ENCODE measurements at regions not wholly inside any gene's neighbourhood (a gene's known extent, or its start where the extent isn't known, plus 50 kb on each side); places are given as distances from the start of the nearest gene placed in this dataset.

DNA sequence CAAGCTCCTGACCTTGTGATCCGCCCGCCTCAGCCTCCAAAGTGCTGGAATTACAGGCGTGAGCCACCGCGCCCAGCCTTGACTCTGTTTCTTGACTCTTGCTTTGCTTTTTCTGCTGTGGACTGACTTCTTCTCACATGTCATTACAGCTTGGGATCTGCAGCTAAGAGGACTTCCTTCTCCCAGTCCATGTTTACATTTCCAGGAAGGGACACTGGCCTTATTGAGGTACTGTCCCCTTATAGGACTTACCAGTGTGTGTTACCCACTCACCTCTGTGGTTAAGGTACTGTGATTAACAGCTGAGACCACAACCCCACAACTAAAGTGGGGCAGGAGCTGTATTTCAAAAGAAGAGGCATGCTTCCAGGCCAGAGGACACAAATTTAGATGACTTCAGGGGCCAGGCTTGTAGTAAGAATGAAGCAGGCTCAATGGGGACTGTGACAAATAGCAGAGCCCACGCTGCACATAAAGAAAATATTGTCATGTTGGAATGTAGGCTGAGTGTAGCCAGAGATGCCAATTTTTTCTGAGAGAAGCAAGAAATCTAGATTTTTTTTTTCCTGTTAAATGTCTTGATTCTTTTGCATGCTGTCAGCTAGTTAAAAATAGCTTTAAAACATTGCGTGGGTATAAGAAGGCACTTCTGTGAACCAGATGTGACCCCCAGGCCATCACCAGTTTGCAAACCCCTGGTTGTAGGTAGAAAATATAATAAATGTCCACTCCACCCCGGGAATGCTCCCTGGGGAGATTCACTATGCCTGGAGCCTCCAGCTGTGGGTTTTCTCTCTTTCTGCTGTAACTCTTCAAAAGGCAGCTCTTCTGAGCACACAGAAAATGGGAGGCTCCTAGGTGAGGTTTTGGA is 75.0 kb downstream of the PTPDC1 start:
- DNase-seq (ENCODE audit: low read depth): peak; percentile 47

DNA sequence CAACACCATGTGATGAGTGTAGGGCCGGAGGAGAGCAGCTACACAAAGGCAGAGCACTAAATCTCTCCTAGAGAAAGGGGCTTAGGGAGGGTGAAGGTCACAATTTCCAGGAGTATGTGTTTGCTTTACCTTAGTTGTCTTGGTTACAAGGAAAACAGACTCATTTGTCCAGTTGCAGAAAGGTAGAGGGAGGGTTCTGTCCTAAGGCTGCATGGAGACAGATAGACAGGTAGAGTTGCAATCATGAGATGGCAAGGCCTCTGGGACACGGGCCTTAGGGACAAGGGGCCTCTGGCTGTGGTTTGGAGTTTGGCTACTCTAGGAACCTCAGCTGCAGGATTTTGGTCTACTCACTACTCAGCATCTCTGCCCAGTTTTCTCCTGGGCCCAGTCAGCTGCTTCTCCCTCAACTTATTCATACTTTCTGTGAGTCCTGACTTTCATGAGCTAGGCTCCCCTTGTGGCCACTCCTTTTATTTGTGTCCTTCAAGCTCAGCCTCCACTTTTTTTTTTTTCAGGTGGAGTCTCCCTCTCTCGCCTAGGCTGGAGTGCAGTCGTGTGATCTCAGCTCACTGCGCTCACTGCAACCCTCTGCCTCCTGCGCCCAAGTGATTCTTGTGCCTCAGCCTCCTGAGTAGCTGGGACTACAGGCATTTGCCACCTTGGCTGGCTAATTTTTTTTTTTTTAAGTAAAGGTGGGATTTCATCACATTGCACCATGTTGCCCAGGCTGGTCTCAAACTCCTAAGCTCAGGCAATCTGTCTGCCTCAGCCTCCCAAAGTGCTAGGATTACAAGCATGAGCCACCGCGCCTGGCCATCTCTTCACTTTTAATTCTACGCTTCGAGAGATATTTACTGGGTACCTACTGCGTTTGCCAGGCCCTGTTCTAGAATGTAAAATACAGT is 76.6 kb downstream of the PTPDC1 start:
- no peak for DNase-seq (ENCODE audit: low read depth)

DNA sequence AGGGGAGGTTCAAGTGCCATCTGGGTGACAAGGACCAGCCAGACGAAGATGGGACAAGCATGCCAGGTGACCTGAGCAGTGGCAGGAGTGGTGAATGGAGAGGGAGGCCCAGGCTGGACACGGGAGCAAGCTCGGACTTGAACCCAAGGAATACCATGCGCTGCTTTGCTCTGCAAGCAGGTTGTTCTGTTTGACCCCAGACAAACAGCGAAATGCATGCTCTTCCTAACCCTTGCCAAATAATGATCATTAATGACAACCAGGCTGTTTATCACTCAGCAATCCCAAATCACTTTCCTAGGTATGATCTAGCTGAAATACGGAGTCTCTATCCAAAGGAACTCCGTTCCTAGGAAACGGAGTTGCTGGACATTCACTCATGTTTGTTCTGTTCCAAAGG is 77.4 kb downstream of the PTPDC1 start:
- no peak for DNase-seq (ENCODE audit: low read depth)

DNA sequence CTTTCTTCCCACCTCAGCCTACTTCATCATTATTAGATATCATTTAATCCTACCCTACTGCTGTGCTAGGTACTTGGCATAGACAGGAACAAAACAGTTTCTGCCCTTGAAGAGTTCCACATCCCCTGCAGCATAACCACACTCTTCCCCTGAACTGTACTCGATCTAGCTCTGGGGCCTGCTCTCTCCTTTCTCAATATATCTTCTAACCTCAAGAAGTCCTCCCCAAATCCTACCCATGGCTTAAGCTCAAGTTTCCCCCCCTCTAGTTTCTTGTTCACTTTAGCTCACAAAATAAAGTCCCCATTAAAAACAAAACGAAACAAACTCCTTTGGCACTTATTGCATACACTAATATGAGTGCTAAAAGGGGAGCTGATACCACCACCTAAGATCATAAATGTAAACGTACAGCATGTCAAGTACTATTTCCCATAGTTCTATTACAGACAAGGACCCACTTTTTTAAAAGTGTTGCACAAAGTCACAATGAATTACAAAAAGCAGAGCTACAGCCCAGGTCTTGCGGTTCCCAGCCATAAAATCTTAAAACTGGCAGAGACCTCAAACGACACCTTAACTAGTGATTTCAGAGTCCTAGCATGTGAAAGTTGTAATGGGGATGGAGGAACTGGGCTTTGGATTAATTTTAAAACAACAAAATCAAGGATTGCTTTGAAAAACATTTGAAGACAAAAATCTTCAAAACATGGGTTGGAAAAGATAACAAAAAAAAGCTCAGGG is 80.7 kb downstream of the PTPDC1 start:
- no peak for DNase-seq (ENCODE audit: low read depth)

DNA sequence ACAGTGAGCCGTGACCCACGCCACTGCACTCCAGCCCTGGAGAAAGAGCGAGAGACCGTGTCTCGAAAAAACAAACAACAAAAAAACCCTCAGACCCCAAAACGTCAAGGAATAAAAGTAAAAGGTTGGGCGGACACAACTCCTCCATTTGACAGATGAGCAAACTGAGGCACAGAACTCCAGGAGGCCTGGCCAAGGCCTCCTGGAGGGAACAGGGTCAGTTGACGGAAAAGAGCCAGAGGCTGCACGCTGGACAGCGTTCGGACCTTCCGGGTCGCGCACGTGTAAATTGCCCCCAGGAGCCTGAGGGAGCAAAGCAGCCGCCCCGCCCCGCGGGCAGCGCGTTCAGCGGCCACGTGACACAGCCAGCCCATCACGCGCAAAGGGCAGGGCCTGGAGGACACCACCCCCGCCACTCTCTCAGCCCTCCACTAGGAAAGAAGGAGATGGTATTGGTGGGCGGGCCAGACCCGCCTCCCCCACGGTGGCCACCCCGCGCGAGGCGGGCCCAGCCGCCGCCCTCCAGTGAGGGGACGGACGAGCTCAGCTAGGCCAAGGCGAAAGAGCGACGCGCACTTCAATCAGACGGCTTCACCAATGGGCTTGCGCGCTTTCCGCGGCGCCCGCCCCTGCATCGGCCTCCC is 81.5 kb downstream of the PTPDC1 start:
- peak; percentile 99 for DNase-seq (ENCODE audit: low read depth)

DNA sequence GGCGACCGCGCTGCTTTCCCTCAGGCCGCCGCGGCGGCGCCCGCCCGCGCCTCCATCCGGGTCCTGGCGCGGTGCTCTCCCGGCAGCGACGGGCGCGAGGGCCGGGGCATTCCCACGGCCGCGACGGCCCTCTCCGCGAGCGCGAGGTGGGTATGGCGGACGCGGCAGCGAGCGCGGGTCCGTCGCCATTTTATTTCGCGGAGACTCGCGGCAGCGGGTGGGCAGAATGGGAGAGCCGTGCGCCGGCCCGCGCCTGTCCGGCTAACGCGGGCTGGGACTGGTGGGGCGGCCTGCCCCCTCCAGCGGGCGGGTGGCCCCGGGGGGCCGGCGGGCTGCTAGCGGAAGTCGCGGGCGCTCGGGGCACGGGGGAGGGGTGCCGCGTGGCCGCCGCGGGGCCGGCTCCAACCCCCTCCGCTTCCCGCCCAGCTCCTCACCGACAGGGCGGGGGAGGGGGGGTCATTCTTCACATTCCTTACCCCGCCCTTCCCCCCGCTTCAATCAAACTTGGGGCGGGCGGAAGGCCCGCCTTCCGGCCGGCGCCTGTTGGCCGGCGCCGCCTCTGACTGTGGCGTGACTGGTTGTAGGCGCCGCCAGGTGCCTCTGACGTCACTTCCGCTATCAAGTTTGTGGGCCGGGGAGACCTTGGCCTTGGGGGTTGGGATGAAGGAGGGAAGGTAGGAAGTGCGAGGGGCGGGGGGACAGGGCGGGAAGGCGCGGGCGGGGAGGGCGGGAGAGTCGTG is 82.1 kb downstream of the PTPDC1 start:
- DNase-seq (ENCODE audit: low read depth): peak; percentile 99

DNA sequence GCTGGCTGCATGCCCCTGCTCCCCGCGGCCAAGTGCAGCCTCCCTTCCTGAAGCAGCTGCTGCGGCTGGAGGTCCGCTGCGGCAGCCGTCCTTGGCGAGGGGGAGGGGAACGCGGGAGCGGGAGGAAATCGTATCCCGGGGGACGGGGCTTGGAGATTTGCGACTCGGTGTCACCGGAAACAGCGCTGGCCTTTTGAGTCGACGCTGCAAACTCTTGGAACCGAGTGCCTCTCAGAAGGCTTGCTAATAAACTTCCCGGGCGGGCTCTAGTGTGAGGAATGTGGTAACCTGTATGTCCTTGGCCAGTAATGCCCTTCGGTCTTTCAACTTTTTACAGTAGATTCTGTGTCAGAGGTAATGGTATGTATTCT is 82.7 kb downstream of the PTPDC1 start:
- no peak for DNase-seq (ENCODE audit: low read depth)

DNA sequence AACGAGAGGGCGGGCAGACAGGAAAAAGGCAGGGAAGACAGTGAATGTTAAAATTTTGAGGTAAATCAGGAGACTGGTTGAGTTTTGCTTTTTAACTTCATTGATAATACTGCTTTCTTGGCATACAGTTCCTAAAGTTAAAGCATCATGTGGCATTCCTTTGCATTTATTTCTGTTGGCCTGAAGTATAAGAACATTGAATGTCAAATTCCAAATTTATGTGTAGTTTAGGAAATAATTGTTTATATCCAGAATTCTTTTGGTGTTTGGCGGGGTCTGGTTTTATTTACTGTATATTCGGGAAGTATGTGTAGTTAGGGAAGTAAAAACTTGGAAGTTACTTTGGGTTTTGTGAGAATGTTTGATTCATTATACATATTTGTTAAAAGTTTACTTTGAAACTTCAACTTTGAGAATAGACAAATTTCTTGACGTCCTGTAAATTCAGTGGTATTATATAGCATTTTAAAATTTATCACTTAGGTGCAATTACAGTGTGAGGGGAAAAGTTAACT is 83.2 kb downstream of the PTPDC1 start:
- no peak for DNase-seq (ENCODE audit: low read depth)

DNA sequence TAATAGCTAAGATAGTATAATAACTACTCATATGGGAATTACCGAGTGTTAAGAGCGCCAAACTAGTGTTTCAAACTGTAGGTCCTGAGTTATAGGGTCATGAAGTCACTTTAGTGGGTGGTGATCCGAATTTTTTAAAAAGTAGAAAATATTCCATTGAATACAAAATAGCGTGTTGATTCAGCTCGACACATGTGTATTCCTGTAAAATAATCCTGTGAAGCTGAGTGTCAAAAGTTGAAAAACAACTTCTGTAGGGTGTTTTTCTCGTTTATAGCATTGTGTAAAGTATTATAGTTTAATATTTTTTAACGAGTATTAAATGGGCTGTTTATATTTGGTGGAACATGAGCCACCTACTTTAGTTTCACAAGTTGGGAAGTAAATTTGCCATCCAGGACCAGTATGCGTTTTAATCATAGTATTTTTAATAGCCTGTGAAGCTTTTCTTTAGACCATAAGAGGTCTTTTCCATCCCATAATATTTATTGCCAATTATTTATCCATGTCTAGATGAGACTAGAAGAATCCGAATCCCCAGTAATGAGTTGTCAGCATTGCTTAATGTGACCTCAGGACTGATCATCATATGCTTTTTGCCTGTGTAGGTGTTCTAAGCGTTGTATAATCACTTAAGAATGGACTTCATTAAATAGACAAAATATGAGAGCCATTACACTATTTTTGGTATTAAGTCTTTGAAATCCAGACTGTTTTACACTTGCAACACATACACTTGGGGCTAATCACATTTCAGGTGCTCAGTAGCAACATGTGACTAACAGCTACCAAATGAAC is 84.1 kb downstream of the PTPDC1 start:
- peak; percentile 21 for DNase-seq (ENCODE audit: low read depth)

DNA sequence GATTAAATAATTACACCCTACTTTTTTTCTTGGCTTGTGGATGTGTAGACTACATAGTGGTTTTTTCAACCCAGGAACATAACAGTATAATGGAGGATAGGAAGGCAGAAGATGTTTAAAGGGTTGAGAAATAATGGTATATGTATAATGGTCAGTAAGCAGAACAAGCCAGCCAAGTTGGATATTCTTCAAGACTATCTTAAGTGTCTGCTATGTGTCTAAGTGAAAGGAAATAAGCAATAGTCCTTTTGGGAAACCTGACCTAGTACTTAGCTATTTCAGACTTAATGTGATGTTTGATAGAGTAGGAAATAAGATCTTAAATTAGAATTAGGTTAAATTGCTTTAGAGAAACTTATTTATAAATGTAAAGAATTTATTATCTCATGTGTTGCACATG is 85.7 kb downstream of the PTPDC1 start:
- DNase-seq (ENCODE audit: low read depth): no peak

DNA sequence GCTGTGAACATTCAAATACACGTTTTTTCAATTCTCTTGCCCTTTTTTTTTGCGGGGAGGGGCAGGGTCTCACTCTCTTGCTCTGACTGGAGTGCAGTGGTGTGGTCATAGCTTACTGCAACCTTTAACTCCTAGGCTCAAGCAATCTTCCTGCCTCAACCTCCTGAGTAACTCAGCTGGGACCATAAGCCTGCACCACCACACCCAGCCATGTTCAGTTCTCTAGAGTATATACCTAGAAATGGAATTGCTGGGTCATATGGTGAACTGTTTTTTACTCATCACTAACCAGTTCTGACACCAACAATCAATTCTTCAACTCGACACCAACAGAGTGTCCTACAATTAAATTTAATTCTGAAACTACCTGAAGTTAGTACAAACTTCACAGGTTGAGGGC is 85.5 kb upstream of the ZNF169 start:
- no peak for DNase-seq (ENCODE audit: low read depth)

DNA sequence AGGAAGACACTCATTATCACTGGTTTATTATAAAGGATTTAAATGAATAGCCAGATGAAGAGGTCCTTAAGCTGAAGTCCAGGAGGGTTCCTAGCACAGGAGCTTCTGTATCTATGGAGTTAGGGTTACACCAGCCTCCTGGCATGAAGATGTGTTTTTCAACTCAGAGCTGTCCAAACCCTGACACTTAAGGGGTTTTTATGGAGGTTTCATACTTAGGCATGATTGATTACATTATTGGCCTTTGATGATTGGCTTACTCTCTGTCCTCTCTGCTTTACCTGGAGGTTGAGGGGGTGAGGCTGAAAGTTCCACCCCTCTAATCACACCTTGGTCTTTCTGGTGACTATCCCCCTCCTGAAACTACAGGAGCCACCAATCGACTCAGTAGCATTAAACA is 84.9 kb upstream of the ZNF169 start:
- DNase-seq (ENCODE audit: low read depth): no peak

DNA sequence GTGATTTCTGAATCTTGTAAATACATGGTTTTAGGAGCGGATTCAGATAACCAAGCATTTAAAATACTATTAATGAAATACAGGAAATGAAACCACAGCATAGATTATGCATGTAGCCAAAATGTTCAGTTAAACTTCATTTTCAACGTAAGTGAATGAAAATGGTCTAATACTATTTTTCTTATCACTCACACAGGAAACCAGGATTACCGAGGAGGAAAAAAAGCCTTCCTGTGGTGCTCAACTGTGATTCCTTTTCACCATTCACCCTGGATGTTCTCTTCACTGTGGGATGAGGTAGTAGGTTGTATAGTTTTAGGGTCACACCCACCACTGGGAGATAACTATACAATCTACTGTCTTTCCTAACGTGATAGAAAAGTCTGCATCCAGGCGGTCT is 83.4 kb upstream of the ZNF169 start:
- DNase-seq (ENCODE audit: low read depth): no peak

DNA sequence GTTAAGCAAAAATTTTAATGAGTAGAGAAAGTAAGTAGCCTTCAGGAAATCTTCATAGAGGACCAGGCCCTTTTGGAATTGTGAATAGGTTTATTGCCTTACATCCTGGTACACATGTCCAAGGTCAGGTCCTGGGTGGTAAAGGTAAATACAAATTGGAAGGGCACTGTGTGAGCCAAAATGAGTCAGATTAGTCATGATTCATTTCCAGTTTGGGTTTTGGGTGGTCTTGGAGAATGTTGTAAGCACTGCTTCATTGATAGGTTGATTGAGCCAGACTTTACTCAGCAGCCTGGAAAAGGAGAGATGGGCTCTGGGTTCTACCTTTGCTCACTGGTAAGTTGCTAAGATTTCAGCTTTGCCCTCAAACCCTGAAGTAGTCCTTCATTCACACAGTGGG is 82.5 kb upstream of the ZNF169 start:
- no peak for DNase-seq (ENCODE audit: low read depth)

DNA sequence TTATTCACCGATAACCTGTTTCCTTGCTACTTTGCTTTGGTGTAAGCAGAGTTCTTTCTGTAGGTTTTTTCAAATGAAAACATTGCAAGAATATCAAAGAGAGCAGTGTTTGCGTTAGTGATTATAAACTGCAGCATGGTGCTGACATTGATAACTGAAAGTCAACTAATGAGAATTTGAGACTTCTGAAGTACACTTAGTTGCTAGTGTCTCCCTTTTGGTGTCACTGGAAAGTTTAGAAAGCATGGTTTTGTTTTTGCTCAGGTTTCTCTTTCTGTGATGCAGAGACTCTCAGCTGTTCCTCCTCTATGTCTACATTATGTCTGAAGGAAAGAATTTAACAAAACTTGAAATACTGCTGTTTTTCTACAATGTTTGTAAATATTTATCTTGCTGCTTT is 80.2 kb upstream of the ZNF169 start:
- DNase-seq (ENCODE audit: low read depth): no peak

DNA sequence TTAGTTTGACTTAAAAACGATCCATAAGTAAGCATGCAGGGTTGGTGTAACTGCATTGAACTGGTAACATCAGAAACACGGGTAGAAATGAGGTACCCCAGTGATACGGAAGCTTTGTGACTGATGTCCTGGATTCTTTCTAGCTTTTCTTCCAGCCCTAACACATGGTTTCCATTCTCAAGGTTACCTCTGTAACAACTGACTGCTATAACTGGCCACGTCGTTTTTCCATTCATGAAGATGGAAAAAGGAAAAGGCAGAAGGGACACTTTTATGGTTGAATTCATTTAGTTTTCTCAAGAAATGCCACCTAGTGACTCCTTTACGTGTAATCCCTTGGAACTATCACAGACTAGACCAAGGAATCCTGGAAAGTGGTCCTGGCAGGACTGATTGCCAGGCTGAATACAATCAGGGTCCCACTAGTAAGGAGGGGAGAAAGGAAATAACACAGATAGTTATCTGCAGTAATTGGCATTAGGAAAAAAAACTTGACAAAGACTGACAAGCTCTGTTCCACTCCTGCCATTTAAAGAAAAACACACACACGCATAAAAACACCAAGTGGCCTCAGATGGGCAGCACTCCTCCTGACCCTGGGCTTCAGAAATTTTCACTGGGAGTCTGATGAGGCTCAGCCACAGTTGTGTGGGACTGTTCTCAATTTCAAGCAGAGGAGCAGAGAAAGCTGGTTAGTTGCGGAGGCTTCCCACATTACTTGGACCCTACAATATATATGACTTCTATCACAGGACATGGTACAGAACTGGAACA is 77.5 kb upstream of the ZNF169 start:
- no peak for DNase-seq (ENCODE audit: low read depth)

DNA sequence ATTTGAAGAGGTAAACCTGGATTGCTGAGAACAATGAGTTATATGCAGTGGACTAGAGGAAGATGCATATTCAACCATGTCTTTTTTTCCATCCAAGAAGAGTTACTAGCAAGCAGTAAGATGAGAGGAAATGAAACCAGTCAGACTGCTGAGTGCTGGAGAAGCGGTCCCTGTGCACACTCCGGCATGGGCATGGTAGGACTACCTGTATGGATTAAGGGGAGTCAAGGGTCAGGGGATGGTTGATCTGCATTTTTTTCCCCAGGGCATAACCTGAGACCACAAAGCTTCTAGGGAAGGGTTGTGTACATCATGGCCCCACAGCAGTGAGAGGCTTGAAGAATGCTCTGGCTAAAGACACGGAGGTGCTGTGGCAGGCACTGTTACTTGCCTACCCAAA is 76.6 kb upstream of the ZNF169 start:
- no peak for DNase-seq (ENCODE audit: low read depth)

DNA sequence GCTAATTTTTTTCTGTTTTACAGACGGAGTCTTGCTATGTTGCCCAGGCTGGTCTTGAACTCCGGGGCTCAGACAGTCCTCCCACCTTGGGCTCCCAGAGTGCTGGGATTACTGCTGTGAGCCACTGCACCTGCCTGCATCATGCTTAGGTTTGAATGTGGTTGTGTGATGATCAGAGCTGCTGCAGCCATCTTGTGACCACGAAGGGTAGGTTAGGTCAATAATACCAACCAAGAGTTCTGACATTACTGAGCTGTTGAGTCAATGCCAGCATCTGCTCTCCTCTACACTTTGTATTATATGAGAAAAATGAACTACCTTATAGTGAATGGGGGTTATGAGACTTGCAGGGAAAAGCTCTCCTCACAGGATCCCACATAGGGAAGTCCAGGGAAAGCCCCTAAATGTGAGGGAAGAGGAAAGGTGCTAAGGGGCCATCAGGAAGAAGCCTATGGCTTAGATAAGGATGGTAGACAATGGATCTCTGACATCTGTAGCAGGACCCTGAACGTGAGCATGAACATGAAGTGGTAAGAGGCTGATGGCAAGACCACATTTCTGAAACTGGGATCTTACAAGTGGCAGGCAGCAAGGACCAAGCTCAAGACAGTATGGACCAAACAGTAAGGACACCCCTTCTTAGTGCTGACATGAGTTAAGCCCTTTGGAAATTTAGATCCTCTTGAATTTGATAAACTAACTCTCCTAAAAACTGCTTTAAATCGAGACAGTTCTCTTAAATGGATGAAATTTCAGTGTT is 75.7 kb upstream of the ZNF169 start:
- no peak for DNase-seq (ENCODE audit: low read depth)

DNA sequence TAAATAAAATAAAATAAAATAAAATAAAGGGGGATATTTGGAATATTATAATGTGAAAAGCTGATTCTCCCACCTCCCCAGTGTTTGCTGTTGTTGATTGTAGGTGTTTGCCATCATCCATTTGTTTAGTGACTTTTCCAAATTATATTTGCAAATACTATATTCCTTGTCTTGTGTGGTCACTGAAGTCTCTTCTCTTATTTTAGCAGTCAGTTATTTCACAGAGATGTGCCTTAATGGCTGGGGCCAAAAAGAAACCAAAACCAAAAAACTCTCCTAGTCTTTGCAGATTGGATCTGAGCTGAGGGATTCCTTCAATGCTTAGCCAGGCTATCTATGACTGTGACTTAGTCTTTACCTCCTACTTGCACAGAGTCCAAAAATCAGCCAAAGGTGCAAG is 70.9 kb upstream of the ZNF169 start:
- DNase-seq (ENCODE audit: low read depth): no peak
